ENCODE measurements at regions not wholly inside any gene's neighbourhood (a gene's known extent, or its start where the extent isn't known, plus 50 kb on each side); places are given as distances from the start of the nearest gene placed in this dataset.

GRCh38 chr10:35876248-35876647 is 234.2 kb upstream of the FZD8 start:
- TF ChIP-seq SPI1 (IDR thresholded peaks at IDR 0.05; ENCODE audit: low read depth, low read length) (0 out of 2 replicates have a peak, but pooled peaks have one; percentile 7), TAF1 (IDR thresholded peaks at IDR 0.05; ENCODE audit: low read depth, low read length) (no peak), POLR2A (IDR thresholded peaks at IDR 0.05; ENCODE audit: low read depth, low read length) (no peak), PAX5 (IDR thresholded peaks at IDR 0.05; ENCODE audit: insufficient read depth, low read length, severe bottlenecking) (no peak)

All from GM12891 (cell line).